ENCODE measurements at regions not wholly inside any gene's neighbourhood (a gene's known extent, or its start where the extent isn't known, plus 50 kb on each side); places are given as distances from the start of the nearest gene placed in this dataset.

DNA sequence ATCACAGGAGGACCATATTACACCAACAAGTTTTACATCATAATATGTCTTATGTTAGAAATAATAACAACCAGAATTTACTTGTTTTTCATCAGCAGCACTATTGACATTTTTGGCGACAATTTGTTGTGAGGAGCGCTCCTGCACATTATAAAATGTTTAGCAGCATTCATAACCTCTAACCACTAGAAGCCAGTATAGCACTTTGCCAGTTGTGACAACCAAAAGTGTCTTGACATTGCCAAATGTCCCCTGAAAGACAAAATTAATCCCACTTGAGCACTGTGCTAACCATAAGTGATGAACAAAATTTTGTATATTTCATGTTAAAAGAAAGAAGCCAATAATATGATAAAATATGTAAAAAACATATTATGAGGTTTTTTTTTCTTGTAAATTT lies 356.9 kb upstream of the LMO3 start:
- TF ChIP-seq PRRX2 (CRISPR knock-in tag; IDR thresholded peaks at IDR 0.05), result no peak
- TF ChIP-seq, protein P1, sequence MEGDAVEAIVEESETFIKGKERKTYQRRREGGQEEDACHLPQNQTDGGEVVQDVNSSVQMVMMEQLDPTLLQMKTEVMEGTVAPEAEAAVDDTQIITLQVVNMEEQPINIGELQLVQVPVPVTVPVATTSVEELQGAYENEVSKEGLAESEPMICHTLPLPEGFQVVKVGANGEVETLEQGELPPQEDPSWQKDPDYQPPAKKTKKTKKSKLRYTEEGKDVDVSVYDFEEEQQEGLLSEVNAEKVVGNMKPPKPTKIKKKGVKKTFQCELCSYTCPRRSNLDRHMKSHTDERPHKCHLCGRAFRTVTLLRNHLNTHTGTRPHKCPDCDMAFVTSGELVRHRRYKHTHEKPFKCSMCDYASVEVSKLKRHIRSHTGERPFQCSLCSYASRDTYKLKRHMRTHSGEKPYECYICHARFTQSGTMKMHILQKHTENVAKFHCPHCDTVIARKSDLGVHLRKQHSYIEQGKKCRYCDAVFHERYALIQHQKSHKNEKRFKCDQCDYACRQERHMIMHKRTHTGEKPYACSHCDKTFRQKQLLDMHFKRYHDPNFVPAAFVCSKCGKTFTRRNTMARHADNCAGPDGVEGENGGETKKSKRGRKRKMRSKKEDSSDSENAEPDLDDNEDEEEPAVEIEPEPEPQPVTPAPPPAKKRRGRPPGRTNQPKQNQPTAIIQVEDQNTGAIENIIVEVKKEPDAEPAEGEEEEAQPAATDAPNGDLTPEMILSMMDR (IDR thresholded peaks at IDR 0.05), result no peak
